HG02678 (cell line): ENCODE measurements at regions not wholly inside any gene's neighbourhood (a gene's known extent, or its start where the extent isn't known, plus 50 kb on each side); places are given as distances from the start of the nearest gene placed in this dataset.

Source experiments
- ATAC-seq: cut with Tn5 transposase; IDR thresholded peaks from one replicate; pipeline ENCODE4 v1.9.1; 2021; ENCODE audit warnings: mild to moderate bottlenecking, moderate library complexity; ENCODE audit not compliant: unreplicated experiment

- ATAC-seq: no peak
These were observed 868.9 kb downstream of the EPHA7 start for GRCh38 chr6:92550501-92550900.

GRCh38 chr6:92545861-92546260, 873.5 kb downstream of the EPHA7 start:
- ATAC-seq: no peak

- ATAC-seq: no peak
These were observed 877.8 kb downstream of the EPHA7 start for GRCh38 chr6:92541448-92542060.

- no peak for ATAC-seq
These were observed 880.4 kb downstream of the EPHA7 start for GRCh38 chr6:92538926-92539325.

GRCh38 chr6:92538275-92538674, 881.1 kb downstream of the EPHA7 start:
- ATAC-seq: no peak

- ATAC-seq: no peak
These were observed 885.2 kb downstream of the EPHA7 start for GRCh38 chr6:92534109-92534508.

- no peak for ATAC-seq
These were observed 896.8 kb downstream of the EPHA7 start for GRCh38 chr6:92522589-92522988.

GRCh38 chr6:92521553-92521952, 897.8 kb downstream of the EPHA7 start:
- ATAC-seq: no peak

GRCh38 chr6:92510137-92510536, 909.2 kb downstream of the EPHA7 start:
- ATAC-seq: no peak

- no peak for ATAC-seq
These were observed 911.8 kb downstream of the EPHA7 start for GRCh38 chr6:92507552-92507951.

- no peak for ATAC-seq
These were observed 914.9 kb downstream of the EPHA7 start for GRCh38 chr6:92504509-92504908.

GRCh38 chr6:92497281-92497680, 922.1 kb downstream of the EPHA7 start:
- ATAC-seq: no peak

GRCh38 chr6:92496527-92496926, 922.8 kb downstream of the EPHA7 start:
- ATAC-seq: no peak

- ATAC-seq: no peak
These were observed 924.1 kb downstream of the EPHA7 start for GRCh38 chr6:92495242-92495641.

- no peak for ATAC-seq
These were observed 933.9 kb downstream of the EPHA7 start for GRCh38 chr6:92485487-92485886.

GRCh38 chr6:92479831-92480230, 939.5 kb downstream of the EPHA7 start:
- no peak for ATAC-seq

GRCh38 chr6:92473056-92473455, 946.3 kb downstream of the EPHA7 start:
- no peak for ATAC-seq

GRCh38 chr6:92469186-92469828, 950.1 kb downstream of the EPHA7 start:
- ATAC-seq: no peak

- ATAC-seq: no peak
These were observed 951.3 kb downstream of the EPHA7 start for GRCh38 chr6:92468066-92468465.

- ATAC-seq: no peak
These were observed 959.2 kb downstream of the EPHA7 start for GRCh38 chr6:92460133-92460532.

GRCh38 chr6:92459606-92460005, 959.8 kb downstream of the EPHA7 start:
- no peak for ATAC-seq

- ATAC-seq: no peak
These were observed 973.3 kb downstream of the EPHA7 start for GRCh38 chr6:92446052-92446451.

- ATAC-seq: no peak
These were observed 985.4 kb downstream of the EPHA7 start for GRCh38 chr6:92433911-92434310.
